Gastroesophageal sphincter (tissue), 4 donors: ENCODE measurements at regions not wholly inside any gene's neighbourhood (a gene's known extent, or its start where the extent isn't known, plus 50 kb on each side); places are given as distances from the start of the nearest gene placed in this dataset.

ENCODE experiments used
- ATAC-seq: fragments of 150-250 bp; one replicate; pipeline ENCODE4 v1.9.1; 2016; ENCODE audit warnings: mild to moderate bottlenecking, moderate library complexity
- H3K27ac ChIP-seq, 4 donors: fragments of 200-600 bp; sonication (generic) in 3 of 4; 1 replicate in 3 of 4; 2 replicates in 1 of 4; pipeline ENCODE4 v1.5.1; 2016 to 2019
- H3K27me3 ChIP-seq: fragments of 200-600 bp; sonication (generic); one replicate; pipeline ENCODE4 v1.5.1; 2019
- H3K36me3 ChIP-seq, 2 donors: fragments of 200-600 bp; sonication (generic); one replicate each; pipeline ENCODE4 v1.5.1; 2019; ENCODE audit warnings: control low read depth in 1 of 2
- H3K4me1 ChIP-seq, 3 donors: fragments of 200-600 bp; sonication (generic); 1 replicate in 2 of 3; 2 replicates in 1 of 3; pipeline ENCODE4 v1.5.1; 2016 to 2019; ENCODE audit warnings: control low read depth in 2 of 3
- H3K4me3 ChIP-seq, 2 donors: fragments of 200-600 bp; sonication (generic); one replicate each; pipeline ENCODE4 v1.5.1; 2019; ENCODE audit warnings: mild to moderate bottlenecking in 1 of 2, moderate library complexity in 1 of 2
- H3K9me3 ChIP-seq, 3 donors: fragments of 200-600 bp; sonication (generic); one replicate each; pipeline ENCODE4 v1.5.1; 2017 to 2019; ENCODE audit warnings: control low read depth in 2 of 3
- CTCF ChIP-seq, 4 experiments: fragments of 200-600 bp in 2 of 4; fragments of 450-650 bp in 2 of 4; sonication (generic) in 1 of 4; IDR thresholded peaks; one replicate each; pipeline ENCODE4 v1.5.1; 2017 to 2019; ENCODE audit warnings: antibody characterized with exemption in 4 of 4, mild to moderate bottlenecking in 2 of 4, moderate library complexity in 2 of 4
- EP300 ChIP-seq: sonication (generic); formaldehyde crosslinking; IDR thresholded peaks from one replicate; pipeline ENCODE4 v1.6.1; 2017; ENCODE audit warnings: antibody characterized with exemption, mild to moderate bottlenecking
- POLR2A ChIP-seq, 2 donors: fragments of 450-650 bp; IDR thresholded peaks; one replicate each; pipeline ENCODE4 v1.6.1; 2017; ENCODE audit warnings: antibody characterized with exemption in 2 of 2, mild to moderate bottlenecking in 2 of 2, moderate library complexity in 1 of 2
- POLR2AphosphoS5 ChIP-seq: sonication (generic); formaldehyde crosslinking; IDR thresholded peaks from one replicate; pipeline ENCODE4 v1.6.1; 2017; ENCODE audit warnings: antibody characterized with exemption
- whole genome bisulfite sequencing, 2 donors: methylation state at CpG; one replicate each; pipeline ENCODE4 v1.1.5; 2018; ENCODE audit warnings: low coverage in 1 of 2; 5-methylcytosine and 5-hydroxymethylcytosine counted together

DNA sequence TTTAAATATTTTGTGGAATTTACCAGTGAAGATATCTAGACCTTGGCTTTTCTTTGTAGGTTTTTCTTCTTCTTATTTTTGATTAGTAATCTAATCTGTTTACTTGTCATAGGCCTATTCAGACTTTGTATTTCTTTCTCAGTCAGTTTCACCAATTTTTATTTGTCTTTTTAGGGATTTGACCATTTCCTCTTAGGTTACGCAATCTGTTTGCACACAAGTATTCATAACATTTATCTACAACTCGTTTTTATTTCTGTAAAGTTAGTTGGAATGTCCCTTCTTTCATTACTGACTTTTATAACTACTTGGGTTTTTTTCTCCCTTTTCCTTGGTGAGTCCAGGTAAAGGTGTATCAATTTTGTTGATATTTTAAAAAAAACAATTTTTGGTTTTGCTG, 545.7 kb downstream of the AACS start:
- WGBS, 2 donors, result 53 to 73% methylated on average over 2 of the region's 2 CpGs
- Histone ChIP-seq H3K4me1 (no peaks in the 10 kb centered on the region), H3K36me3 (no peaks in the 10 kb centered on the region), H3K9me3 (no peaks in the 10 kb centered on the region), H3K4me3 (no peak overlapping the region), H3K27me3 (no peaks in the 10 kb centered on the region), H3K27ac (no peak overlapping the region)
- ATAC-seq, result no peak
- no peak for TF ChIP-seq CTCF (IDR thresholded peaks at IDR 0.05)
- no peak for TF ChIP-seq EP300
- TF ChIP-seq POLR2AphosphoS5, result no peak

- no peaks in the 10 kb centered on the region for H3K9me3 ChIP-seq
- no peak for TF ChIP-seq POLR2AphosphoS5
- no peak for TF ChIP-seq EP300
- no peak for TF ChIP-seq CTCF (IDR thresholded peaks at IDR 0.05)
- TF ChIP-seq POLR2A (IDR thresholded peaks at IDR 0.05), result no peak
- no peaks in the 10 kb centered on the region for H3K27me3 ChIP-seq
- H3K4me1 ChIP-seq, result no peaks in the 10 kb centered on the region
- no peak overlapping the region for H3K27ac ChIP-seq
- no peak overlapping the region for H3K4me3 ChIP-seq
- no peaks in the 10 kb centered on the region for H3K36me3 ChIP-seq
- ATAC-seq, result no peak
- WGBS, 2 donors, result 82% methylated on average over 1 of the region's 1 CpG; no CpG with 5 or more reads in 1 of the 2 donors
Observed at GRCh38 chr12:125614058-125614457, 548.8 kb downstream of the AACS start.

DNA sequence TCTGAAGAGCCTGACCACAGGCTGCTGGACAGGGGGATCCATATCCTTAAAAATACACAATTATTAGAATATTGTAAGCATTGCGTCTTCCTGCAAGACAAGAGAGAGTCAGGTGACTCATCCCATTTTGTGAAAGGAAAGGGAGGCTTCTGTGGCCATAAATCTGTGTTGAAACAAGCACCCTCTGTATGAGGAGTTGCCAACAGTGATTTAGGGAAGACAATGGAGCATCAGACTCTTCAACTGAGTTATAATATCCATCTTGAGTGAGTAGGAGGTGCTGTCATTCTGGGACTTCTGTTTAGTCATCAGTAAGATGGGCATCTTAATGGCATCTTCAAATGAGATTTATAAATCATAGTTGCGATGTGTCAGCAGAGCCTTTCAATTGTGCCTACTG, 554.5 kb downstream of the AACS start:
- WGBS, 2 donors, result 70% methylated on average over 2 of the region's 2 CpGs
- no peak overlapping the region for H3K4me3 ChIP-seq
- ATAC-seq, result no peak
- no peaks in the 10 kb centered on the region for H3K27me3 ChIP-seq
- no peak for TF ChIP-seq POLR2A (IDR thresholded peaks at IDR 0.05)
- TF ChIP-seq CTCF (IDR thresholded peaks at IDR 0.05), result no peak
- TF ChIP-seq EP300, result no peak
- no peak for TF ChIP-seq POLR2AphosphoS5
- H3K4me1 ChIP-seq, result no peaks in the 10 kb centered on the region
- no peak overlapping the region for H3K27ac ChIP-seq
- no peaks in the 10 kb centered on the region for H3K36me3 ChIP-seq
- no peaks in the 10 kb centered on the region for H3K9me3 ChIP-seq

- no peak for ATAC-seq
Observed at GRCh38 chr12:125633686-125634085, 568.5 kb downstream of the AACS start.

DNA sequence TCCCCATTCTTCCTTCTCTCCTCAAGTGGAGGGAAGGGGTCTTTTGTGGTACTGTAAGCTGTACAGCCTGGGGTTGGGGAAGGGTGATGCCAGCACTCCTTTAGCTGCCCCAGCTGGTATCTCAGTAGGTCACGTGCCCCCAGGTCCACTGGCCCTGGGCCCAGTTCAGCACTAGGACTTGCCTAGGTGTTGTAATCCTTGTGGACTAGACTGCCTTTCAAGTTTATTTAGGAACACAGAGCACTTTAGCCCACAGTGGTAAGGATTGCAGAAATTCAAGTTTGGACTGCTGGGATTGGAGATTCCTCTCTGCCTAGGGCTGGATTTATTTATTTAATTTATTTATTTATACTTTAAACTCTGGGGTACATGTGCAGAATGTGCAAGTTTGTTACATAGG, 569.6 kb downstream of the AACS start:
- ATAC-seq, result no peak
- H3K4me3 ChIP-seq, result no peak overlapping the region
- no peaks in the 10 kb centered on the region for H3K36me3 ChIP-seq
- H3K4me1 ChIP-seq, result no peaks in the 10 kb centered on the region
- WGBS, 2 donors, result no CpG with 5 or more reads among the region's 1 CpG
- H3K9me3 ChIP-seq, result peaks cover 0 to 4% (median 0%) of the 10 kb centered on the region in 3 donors
- TF ChIP-seq CTCF (IDR thresholded peaks at IDR 0.05) (no peak), POLR2AphosphoS5 (no peak), EP300 (no peak), POLR2A (IDR thresholded peaks at IDR 0.05) (no peak)
- no peaks in the 10 kb centered on the region for H3K27me3 ChIP-seq
- no peak overlapping the region for H3K27ac ChIP-seq

More at GRCh38 chr12:125633686-125634085, 568.5 kb downstream of the AACS start:
- no peaks in the 10 kb centered on the region for H3K36me3 ChIP-seq
- no peaks in the 10 kb centered on the region for H3K4me1 ChIP-seq
- TF ChIP-seq EP300, result no peak
- no peak for TF ChIP-seq POLR2A (IDR thresholded peaks at IDR 0.05)
- no peak for TF ChIP-seq POLR2AphosphoS5
- no peak for TF ChIP-seq CTCF (IDR thresholded peaks at IDR 0.05)
- no peaks in the 10 kb centered on the region for H3K27me3 ChIP-seq
- peaks cover 0 to 7% (median 0%) of the 10 kb centered on the region in 3 donors for H3K9me3 ChIP-seq
- H3K4me3 ChIP-seq, result no peak overlapping the region
- no peak overlapping the region for H3K27ac ChIP-seq
